ENCODE measurements at regions not wholly inside any gene's neighbourhood (a gene's known extent, or its start where the extent isn't known, plus 50 kb on each side); places are given as distances from the start of the nearest gene placed in this dataset.
"Not testable (repeated sequence)": the region's sequence is repeated elsewhere in the genome, so short reads cannot be mapped to it uniquely, and the experiment has no call there.

GRCh38 chr18:35842536-35842935, 129.9 kb upstream of the RMP24 start:
- TF ChIP-seq CTCF (IDR thresholded peaks at IDR 0.05), result no peak
- CTCF ChIA-PET, result no interaction called here
- ATAC-seq (ENCODE audit: low read depth), result no peak

DNA sequence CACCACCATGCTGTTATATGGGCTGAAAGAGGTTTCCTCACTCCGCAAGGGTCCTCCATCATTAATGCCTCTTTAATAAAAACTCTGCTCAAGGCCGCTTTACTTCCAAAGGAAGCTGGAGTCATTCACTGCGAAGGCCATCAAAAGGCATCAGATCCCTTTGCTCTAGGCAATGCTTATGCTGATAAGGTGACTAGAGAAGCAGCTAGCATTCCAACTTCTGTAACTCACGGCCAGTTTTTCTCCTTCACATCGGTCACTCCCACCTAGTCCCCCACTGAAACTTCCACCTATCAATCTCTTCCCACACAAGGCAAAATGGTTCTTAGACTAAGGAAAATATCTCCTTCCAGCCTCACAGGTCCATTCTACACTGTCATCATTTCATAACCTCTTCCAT, 124.2 kb upstream of the RMP24 start:
- H3K4me3 Mint-ChIP-seq; H3K9me3 Mint-ChIP-seq; intact Hi-C loops (cut with micrococcal nuclease); POLR2A ChIA-PET; H3K36me3 Mint-ChIP-seq (ENCODE audit: low read depth); DNase-seq; CTCF ChIA-PET; ATAC-seq (ENCODE audit: low read depth); H3K4me1 Mint-ChIP-seq; H3K27ac Mint-ChIP-seq: not testable (repeated sequence)
- peaks cover 23% of the 10 kb centered on the region for H3K27me3 Mint-ChIP-seq

More at GRCh38 chr18:35842536-35842935, 129.9 kb upstream of the RMP24 start:
- Mint-ChIP-seq H3K36me3 (ENCODE audit: low read depth) (no peaks in the 10 kb centered on the region), H3K27me3 (peaks cover 20% of the 10 kb centered on the region), H3K4me3 (no peak overlapping the region), H3K4me1 (peaks cover 2% of the 10 kb centered on the region), H3K9me3 (peaks cover 18% of the 10 kb centered on the region), H3K27ac (no peak overlapping the region)
- intact Hi-C loops (cut with micrococcal nuclease), result no loop called here
- DNase-seq, result no peak
- POLR2A ChIA-PET, result no interaction called here

DNA sequence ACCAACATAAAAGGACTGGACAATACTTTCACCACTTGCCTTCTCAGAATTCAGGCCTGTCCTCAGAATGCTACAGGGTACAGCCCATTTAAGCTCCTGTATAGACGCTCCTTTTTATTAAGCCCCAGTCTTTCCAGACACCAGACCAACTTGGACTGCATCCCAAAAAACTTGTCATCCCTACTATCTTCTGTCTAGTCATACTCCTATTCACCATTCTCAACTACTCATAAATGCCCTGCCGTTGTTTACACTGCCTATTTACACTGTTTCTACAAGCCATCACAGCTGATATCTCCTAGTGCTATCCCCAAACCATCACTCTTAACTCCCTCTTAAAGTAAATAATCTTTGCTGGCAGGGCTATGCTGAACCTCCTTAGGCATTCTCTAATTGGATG, 123.2 kb upstream of the RMP24 start:
- intact Hi-C loops (cut with micrococcal nuclease); ATAC-seq (ENCODE audit: low read depth); H3K4me1 Mint-ChIP-seq; H3K4me3 Mint-ChIP-seq; H3K9me3 Mint-ChIP-seq; CTCF ChIA-PET; H3K36me3 Mint-ChIP-seq (ENCODE audit: low read depth); POLR2A ChIA-PET; H3K27ac Mint-ChIP-seq; DNase-seq: not testable (repeated sequence)
- peaks cover 26% of the 10 kb centered on the region for H3K27me3 Mint-ChIP-seq

GRCh38 chr18:35851286-35851970, 121.1 kb upstream of the RMP24 start:
- CTCF ChIA-PET, result no interaction called here
- POLR2A ChIA-PET, result no interaction called here
- Mint-ChIP-seq H3K27ac (no peak overlapping the region), H3K4me3 (no peak overlapping the region), H3K36me3 (ENCODE audit: low read depth) (no peaks in the 10 kb centered on the region), H3K4me1 (no peaks in the 10 kb centered on the region), H3K9me3 (peaks cover 2% of the 10 kb centered on the region), H3K27me3 (peaks cover 7% of the 10 kb centered on the region)
- TF ChIP-seq CTCF (IDR thresholded peaks at IDR 0.05), result no peak
- DNase-seq (no peak), ATAC-seq (ENCODE audit: low read depth) (no peak)
- intact Hi-C loops (cut with micrococcal nuclease), result no loop called here

- Mint-ChIP-seq H3K36me3 (ENCODE audit: low read depth) (no peaks in the 10 kb centered on the region), H3K27me3 (peaks cover 7% of the 10 kb centered on the region), H3K9me3 (peaks cover 2% of the 10 kb centered on the region), H3K27ac (no peak overlapping the region), H3K4me1 (no peaks in the 10 kb centered on the region), H3K4me3 (no peak overlapping the region)
- DNase-seq, result no peak
- intact Hi-C loops (cut with micrococcal nuclease), result no loop called here
- no peak for ATAC-seq (ENCODE audit: low read depth)
- POLR2A ChIA-PET, result no interaction called here
- CTCF ChIA-PET, result no interaction called here
- TF ChIP-seq CTCF (IDR thresholded peaks at IDR 0.05), result no peak
Measured at GRCh38 chr18:35852786-35853185, 119.7 kb upstream of the RMP24 start.

DNA sequence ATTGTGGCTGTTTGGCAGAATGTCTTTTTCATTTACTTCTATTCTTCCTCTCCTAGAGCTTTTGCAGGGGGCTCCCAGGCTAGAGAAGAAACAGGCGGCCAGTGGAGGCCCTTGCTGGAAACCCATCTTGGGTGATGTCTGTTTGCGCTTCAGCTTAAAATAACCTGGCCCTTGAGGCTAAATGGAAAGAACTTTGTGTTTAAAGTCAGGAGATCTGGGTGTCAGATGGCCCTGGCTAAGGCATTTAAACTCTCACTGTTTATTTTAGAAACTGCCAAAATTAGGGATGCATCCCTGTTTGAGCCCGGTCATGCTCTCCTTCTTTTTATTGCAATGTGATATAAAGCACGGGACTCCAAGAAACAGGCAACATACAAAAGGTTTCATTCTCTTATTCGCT, 118.4 kb upstream of the RMP24 start:
- Mint-ChIP-seq H3K27ac (no peak overlapping the region), H3K9me3 (peaks cover 2% of the 10 kb centered on the region), H3K4me1 (no peaks in the 10 kb centered on the region), H3K27me3 (peaks cover 9% of the 10 kb centered on the region), H3K36me3 (ENCODE audit: low read depth) (no peaks in the 10 kb centered on the region), H3K4me3 (no peak overlapping the region)
- ChIA-PET CTCF (no interaction called here), POLR2A (no interaction called here)
- ATAC-seq (ENCODE audit: low read depth) (no peak), DNase-seq (no peak)
- intact Hi-C loops (cut with micrococcal nuclease), result no loop called here
- TF ChIP-seq CTCF (IDR thresholded peaks at IDR 0.05), result no peak
